GM23338 (cell line): ENCODE measurements at regions not wholly inside any gene's neighbourhood (a gene's known extent, or its start where the extent isn't known, plus 50 kb on each side); places are given as distances from the start of the nearest gene placed in this dataset.
"Not testable (repeated sequence)": the region's sequence is repeated elsewhere in the genome, so short reads cannot be mapped to it uniquely, and the experiment has no call there.

Experiments
- CREB1 ChIP-seq: fragments of 250-450 bp; sonication (Bioruptor Pico); IDR thresholded peaks from 2 replicates; pipeline ENCODE4 v1.5.0; 2020; ENCODE audit warnings: low read depth, mild to moderate bottlenecking, moderate library complexity
- CTCF ChIP-seq, 2 experiments: fragments of 200-600 bp in 1 of 2; sonication (generic) in 1 of 2; conservative IDR thresholded peaks; 2 replicates each; pipeline versions ENCODE4 v1.5.1 to v1.6.1; 2016 to 2017; ENCODE audit warnings: antibody characterized with exemption in 2 of 2, low read depth in 2 of 2, mild to moderate bottlenecking in 2 of 2, moderate library complexity in 1 of 2
- EZH2 ChIP-seq: fragments of 200-600 bp; sonication (generic); IDR thresholded peaks from one replicate; pipeline ENCODE4 v1.8.0; 2017; ENCODE audit warnings: antibody characterized with exemption, mild to moderate bottlenecking, low read depth; ENCODE audit not compliant: unreplicated experiment
- POLR2AphosphoS5 ChIP-seq: IDR thresholded peaks from 2 replicates; pipeline ENCODE4 v1.6.1; 2016; ENCODE audit warnings: antibody characterized with exemption, low read depth

DNA sequence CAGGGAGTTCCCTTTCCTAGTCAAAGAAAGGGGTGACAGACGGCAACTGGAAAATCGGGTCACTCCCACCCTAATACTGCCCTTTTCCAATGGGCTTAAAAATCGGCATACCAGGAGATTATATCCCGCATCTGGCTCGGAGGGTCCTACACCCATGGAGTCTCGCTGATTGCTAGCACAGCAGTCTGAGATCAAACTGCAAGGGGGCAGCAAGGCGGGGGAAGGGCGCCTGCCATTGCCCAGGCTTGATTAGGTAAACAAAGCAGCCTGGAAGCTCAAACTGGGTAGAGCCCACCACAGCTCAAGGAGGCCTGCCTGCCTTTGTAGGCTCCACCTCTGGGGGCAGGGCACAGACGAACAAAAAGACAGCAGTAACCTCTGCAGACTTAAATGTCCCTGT lies 831.3 kb downstream of the TTLL7 start:
- TF ChIP-seq CTCF (conservative IDR thresholded peaks at IDR 0.05; ENCODE audit: low read depth in 2 of 2); POLR2AphosphoS5; EZH2; CREB1 (CRISPR knock-in tag): not testable (repeated sequence)
